ENCODE measurements at regions not wholly inside any gene's neighbourhood (a gene's known extent, or its start where the extent isn't known, plus 50 kb on each side); places are given as distances from the start of the nearest gene placed in this dataset.

DNA sequence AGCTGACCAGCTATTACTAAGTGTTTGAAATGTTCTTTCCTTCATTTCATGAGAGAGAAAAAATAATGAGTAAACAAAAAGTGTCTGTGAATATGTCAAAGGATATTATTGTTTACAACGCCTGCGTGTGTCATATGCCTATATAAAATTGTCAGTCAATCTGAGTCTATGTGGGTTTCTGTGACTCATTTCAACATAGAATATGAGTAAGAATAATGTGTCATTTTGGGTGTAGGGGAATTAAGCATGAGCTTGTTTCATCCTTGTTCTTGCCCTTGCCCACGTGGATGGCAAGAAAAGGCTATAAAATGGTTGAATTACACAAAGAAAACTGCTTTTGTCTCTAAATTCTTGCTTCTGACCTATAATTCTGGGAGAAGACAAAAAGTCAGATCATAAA lies 466.0 kb downstream of the PTH2R start:
- TF ChIP-seq, protein P1, sequence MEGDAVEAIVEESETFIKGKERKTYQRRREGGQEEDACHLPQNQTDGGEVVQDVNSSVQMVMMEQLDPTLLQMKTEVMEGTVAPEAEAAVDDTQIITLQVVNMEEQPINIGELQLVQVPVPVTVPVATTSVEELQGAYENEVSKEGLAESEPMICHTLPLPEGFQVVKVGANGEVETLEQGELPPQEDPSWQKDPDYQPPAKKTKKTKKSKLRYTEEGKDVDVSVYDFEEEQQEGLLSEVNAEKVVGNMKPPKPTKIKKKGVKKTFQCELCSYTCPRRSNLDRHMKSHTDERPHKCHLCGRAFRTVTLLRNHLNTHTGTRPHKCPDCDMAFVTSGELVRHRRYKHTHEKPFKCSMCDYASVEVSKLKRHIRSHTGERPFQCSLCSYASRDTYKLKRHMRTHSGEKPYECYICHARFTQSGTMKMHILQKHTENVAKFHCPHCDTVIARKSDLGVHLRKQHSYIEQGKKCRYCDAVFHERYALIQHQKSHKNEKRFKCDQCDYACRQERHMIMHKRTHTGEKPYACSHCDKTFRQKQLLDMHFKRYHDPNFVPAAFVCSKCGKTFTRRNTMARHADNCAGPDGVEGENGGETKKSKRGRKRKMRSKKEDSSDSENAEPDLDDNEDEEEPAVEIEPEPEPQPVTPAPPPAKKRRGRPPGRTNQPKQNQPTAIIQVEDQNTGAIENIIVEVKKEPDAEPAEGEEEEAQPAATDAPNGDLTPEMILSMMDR (IDR thresholded peaks at IDR 0.05): no peak
- no peak for TF ChIP-seq POLR2A (IDR thresholded peaks at IDR 0.05)

Data from esophagus squamous epithelium (tissue), 4 donors.